HUES64 (cell line): ENCODE measurements at regions not wholly inside any gene's neighbourhood (a gene's known extent, or its start where the extent isn't known, plus 50 kb on each side); places are given as distances from the start of the nearest gene placed in this dataset.

Experiments
- H3K27ac ChIP-seq: 2 replicates; pipeline ENCODE4 v1.7.0; 2013; ENCODE audit warnings: low read depth, low read length, inconsistent platforms
- H3K27me3 ChIP-seq: 2 replicates; pipeline ENCODE4 v1.6.1; 2013; ENCODE audit warnings: mild to moderate bottlenecking, low read length; ENCODE audit not compliant: insufficient read depth
- H3K36me3 ChIP-seq: 2 replicates; pipeline ENCODE4 v1.6.1; 2013; ENCODE audit warnings: mild to moderate bottlenecking, low read length; ENCODE audit not compliant: insufficient read depth
- H3K4me1 ChIP-seq: 2 replicates; pipeline ENCODE4 v1.6.1; 2013; ENCODE audit warnings: mild to moderate bottlenecking, low read length, moderate library complexity; ENCODE audit not compliant: insufficient read depth
- H3K4me3 ChIP-seq: 2 replicates; pipeline ENCODE4 v1.5.1; 2013; ENCODE audit warnings: mild to moderate bottlenecking, low read length, moderate library complexity
- H3K9ac ChIP-seq: 2 replicates; pipeline ENCODE4 v1.6.1; 2013; ENCODE audit warnings: mild to moderate bottlenecking, low read depth, low read length
- H3K9me3 ChIP-seq: 2 replicates; pipeline ENCODE4 v1.6.1; 2013; ENCODE audit warnings: low read depth, low read length; ENCODE audit not compliant: insufficient read depth
- WGBS: fragments of 150-250, 120-280 bp; methylation state at CpG from one replicate; pipeline ENCODE4 v1.1.7; 2013; ENCODE audit warnings: missing lambda C conversion rate; 5-methylcytosine and 5-hydroxymethylcytosine counted together

DNA sequence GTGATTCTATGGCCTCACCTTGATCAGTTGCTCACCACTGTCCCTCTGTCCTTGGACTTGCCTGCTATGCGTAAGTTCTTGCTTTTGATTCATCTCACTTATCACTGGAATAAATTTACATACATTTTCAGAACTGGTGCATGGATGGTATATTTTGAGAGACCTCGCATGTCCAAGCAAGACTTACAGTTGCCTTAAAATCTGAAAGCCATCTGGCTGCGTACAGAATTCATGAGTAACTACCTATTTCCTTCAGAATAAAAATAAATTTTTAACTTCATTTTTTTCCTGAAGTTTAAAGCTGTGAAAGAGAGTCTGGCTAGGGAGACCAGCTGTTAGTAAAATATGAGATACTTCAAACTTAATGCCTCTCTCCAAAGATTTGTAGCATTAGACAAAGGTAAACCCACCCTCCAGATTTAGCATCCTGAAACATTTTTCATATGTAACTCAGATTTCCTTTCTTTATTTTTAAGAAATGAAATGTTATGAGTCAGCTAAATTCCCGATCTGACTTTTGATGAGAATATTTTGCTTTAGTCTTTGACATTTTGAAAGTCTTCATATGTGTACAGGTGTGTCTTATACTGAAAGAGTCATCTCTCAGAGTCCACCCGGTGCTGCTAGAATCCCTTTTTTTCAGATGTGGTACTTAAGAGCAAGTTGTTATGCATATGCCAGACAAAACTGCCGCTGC is 136.4 kb upstream of the CELF2 start:
- Histone ChIP-seq H3K27ac (no peak overlapping the region), H3K9ac (no peak overlapping the region), H3K9me3 (peaks cover 4% of the 10 kb centered on the region), H3K27me3 (no peaks in the 10 kb centered on the region), H3K36me3 (no peaks in the 10 kb centered on the region), H3K4me1 (no peaks in the 10 kb centered on the region), H3K4me3 (no peak overlapping the region)
- WGBS, result 92% methylated on average over 6 of the region's 6 CpGs

DNA sequence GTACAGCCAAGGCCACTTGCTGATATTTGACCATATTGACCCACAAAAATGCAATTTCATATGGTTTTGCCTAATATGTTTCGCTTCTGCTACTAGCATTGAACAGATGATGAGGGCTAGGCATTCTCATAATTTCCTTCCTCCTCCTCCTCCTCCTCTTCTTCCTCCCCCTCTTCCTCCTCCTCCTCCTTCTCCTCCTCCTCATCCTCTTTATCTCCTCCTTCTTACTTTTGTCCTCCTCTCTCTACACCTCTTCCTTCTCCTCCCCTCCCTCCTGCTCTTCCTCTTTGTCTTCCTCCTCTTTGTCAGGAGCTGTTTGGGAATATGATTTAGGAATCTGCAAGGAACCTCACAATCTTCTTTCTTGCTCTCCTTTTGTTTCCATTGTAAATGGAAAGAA is 133.9 kb upstream of the CELF2 start:
- H3K36me3 ChIP-seq, result no peaks in the 10 kb centered on the region
- H3K27me3 ChIP-seq, result no peaks in the 10 kb centered on the region
- no peak overlapping the region for H3K9ac ChIP-seq
- H3K9me3 ChIP-seq, result peaks cover 4% of the 10 kb centered on the region
- no peak overlapping the region for H3K27ac ChIP-seq
- WGBS, result 95% methylated on average over 1 of the region's 1 CpG
- H3K4me3 ChIP-seq, result no peak overlapping the region
- H3K4me1 ChIP-seq, result no peaks in the 10 kb centered on the region

- Histone ChIP-seq H3K9ac (no peak overlapping the region), H3K27ac (no peak overlapping the region), H3K36me3 (no peaks in the 10 kb centered on the region), H3K4me3 (no peak overlapping the region), H3K9me3 (peaks cover 4% of the 10 kb centered on the region), H3K27me3 (no peaks in the 10 kb centered on the region), H3K4me1 (no peaks in the 10 kb centered on the region)
- WGBS, result 95% methylated on average over 9 of the region's 9 CpGs
Measured at GRCh38 chr10:10886861-10887531, 130.7 kb upstream of the CELF2 start.

DNA sequence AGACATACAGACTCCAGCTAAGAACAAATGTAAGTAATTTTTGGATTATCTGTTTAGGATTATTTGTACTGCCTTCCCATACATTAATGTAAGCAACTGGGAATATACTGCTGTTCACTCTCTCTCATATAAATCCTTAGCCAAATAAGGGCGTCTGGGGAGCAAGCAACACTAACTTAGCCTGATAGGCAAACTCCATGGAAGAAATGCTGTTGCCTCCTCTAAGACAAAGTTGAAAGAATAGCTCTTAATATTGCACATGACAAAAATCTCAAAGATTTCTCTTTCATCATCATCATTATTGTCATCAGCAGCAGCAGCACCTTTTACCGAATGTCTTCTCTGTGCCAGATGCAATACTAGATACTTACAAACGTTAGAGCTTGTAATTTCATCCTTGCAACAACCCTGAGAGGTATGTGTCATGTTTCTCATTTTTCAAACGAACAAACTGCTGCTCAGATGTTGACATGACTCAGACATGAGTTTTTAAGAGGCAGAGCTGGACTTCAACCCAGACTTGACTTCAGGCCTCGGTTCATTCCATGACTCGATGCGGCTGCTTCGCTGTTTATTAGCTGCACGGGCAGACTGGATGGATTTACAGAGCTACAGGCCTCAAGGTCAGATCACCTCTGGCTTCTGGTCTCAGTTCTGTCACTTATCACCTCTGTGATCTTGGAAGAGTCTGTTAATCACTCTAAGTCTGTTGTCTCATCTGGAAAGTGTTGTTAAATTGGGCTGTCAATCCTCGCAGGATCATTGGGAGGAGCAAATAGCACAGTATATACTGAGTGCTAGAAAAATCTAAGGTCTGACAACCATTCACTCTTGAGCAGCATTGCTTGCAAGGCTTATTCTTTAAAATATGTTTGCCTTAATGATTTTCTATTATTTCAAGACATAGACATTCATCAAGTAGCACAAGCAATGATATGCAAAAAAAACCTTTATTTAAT is 126.3 kb upstream of the CELF2 start:
- 90% methylated on average over 10 of the region's 10 CpGs for WGBS
- no peak overlapping the region for H3K4me3 ChIP-seq
- no peaks in the 10 kb centered on the region for H3K9me3 ChIP-seq
- H3K4me1 ChIP-seq, result no peaks in the 10 kb centered on the region
- no peaks in the 10 kb centered on the region for H3K36me3 ChIP-seq
- no peak overlapping the region for H3K27ac ChIP-seq
- no peak overlapping the region for H3K9ac ChIP-seq
- no peaks in the 10 kb centered on the region for H3K27me3 ChIP-seq

GRCh38 chr10:10892290-10892875 is 125.3 kb upstream of the CELF2 start:
- WGBS, result 92% methylated on average over 3 of the region's 3 CpGs
- no peaks in the 10 kb centered on the region for H3K4me1 ChIP-seq
- H3K36me3 ChIP-seq, result no peaks in the 10 kb centered on the region
- H3K9ac ChIP-seq, result no peak overlapping the region
- no peak overlapping the region for H3K4me3 ChIP-seq
- H3K27me3 ChIP-seq, result no peaks in the 10 kb centered on the region
- no peaks in the 10 kb centered on the region for H3K9me3 ChIP-seq
- no peak overlapping the region for H3K27ac ChIP-seq

DNA sequence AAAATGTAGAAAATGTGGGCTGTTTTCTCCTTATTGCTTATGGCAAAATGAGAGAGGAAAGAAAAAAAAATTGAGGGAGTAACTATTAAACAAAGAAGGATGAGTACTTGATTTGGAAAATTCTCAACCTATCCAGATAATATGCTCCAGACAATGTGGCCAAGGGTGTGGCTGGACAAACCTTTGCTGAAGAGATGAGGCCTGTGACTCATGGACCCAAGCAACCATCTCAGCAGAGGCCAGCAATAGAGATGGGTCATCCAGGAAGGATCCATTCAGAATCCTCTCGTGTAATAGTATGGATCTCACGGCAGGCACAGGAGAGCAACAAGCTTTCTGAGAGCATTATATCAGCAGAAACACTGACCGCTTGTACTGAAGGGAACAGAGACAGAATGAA is 120.3 kb upstream of the CELF2 start:
- WGBS, result 95% methylated on average over 3 of the region's 3 CpGs
- no peak overlapping the region for H3K9ac ChIP-seq
- no peaks in the 10 kb centered on the region for H3K9me3 ChIP-seq
- H3K27me3 ChIP-seq, result no peaks in the 10 kb centered on the region
- no peaks in the 10 kb centered on the region for H3K4me1 ChIP-seq
- H3K36me3 ChIP-seq, result no peaks in the 10 kb centered on the region
- no peak overlapping the region for H3K27ac ChIP-seq
- H3K4me3 ChIP-seq, result no peak overlapping the region

DNA sequence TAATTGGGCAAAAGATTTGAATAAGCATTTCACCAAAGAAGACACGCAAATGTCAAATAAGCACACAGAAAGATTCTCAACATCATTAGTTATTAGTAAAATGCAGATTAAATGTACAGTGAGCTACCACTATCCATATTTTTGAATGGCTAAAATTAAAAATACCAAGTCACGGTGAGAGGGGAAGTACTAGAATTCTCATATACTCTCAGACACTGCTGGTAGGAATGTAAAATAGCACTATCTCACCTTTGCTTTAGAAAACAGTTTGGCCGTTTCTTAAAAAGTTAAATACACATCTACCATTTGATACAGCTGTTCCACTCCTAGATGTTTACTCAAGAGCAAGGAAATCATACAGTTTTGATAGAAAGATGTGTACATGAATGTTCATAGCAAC is 115.8 kb upstream of the CELF2 start:
- WGBS, result 100% methylated on average over 2 of the region's 3 CpGs
- no peaks in the 10 kb centered on the region for H3K9me3 ChIP-seq
- no peaks in the 10 kb centered on the region for H3K4me1 ChIP-seq
- H3K27me3 ChIP-seq, result no peaks in the 10 kb centered on the region
- no peak overlapping the region for H3K27ac ChIP-seq
- no peaks in the 10 kb centered on the region for H3K36me3 ChIP-seq
- H3K9ac ChIP-seq, result no peak overlapping the region
- H3K4me3 ChIP-seq, result no peak overlapping the region

DNA sequence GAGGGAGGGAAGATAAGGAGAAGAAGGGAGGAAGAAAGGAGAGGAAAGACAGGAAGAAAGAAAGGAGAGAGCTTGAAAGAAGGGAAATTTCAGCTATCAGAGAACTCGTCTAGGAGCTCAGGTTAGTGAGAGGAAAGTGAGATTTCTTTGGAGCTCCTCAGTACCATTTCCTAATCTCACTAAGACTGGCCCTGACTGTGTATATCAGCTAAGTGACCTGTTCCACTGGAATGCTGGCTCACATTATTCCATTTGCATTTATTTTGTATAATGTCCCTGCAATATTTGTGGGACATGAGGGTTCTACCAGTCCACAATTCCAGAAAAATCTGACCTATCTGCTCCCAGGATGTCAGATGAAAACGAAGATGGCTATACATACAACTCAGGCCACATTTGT is 114.7 kb upstream of the CELF2 start:
- Histone ChIP-seq H3K36me3 (no peaks in the 10 kb centered on the region), H3K9ac (no peak overlapping the region), H3K4me3 (no peak overlapping the region), H3K9me3 (no peaks in the 10 kb centered on the region), H3K27ac (no peak overlapping the region), H3K27me3 (no peaks in the 10 kb centered on the region), H3K4me1 (no peaks in the 10 kb centered on the region)
- WGBS, result 89% methylated on average over 2 of the region's 2 CpGs

DNA sequence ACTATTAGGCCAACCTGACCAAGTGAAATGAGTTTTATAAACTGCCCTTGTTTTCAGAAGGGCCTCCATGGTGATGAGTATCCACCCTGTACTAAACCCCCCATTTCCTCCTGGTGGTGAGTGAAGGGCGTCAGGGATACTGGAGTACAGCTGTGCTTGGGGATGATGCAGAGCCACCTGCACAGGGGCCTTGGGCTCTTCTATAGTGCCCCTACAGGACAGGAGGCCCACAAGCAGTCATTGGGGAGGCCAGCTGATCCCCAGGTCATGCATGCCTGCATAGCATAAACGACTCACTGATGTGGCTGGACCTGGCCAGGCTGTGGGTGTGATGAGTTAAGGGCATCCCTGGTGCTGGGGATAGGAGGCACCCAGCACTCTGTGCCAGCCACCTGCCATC is 114.1 kb upstream of the CELF2 start:
- no peaks in the 10 kb centered on the region for H3K27me3 ChIP-seq
- WGBS, result 91% methylated on average over 2 of the region's 2 CpGs
- no peak overlapping the region for H3K9ac ChIP-seq
- no peaks in the 10 kb centered on the region for H3K4me1 ChIP-seq
- H3K27ac ChIP-seq, result no peak overlapping the region
- H3K4me3 ChIP-seq, result no peak overlapping the region
- H3K9me3 ChIP-seq, result no peaks in the 10 kb centered on the region
- no peaks in the 10 kb centered on the region for H3K36me3 ChIP-seq

DNA sequence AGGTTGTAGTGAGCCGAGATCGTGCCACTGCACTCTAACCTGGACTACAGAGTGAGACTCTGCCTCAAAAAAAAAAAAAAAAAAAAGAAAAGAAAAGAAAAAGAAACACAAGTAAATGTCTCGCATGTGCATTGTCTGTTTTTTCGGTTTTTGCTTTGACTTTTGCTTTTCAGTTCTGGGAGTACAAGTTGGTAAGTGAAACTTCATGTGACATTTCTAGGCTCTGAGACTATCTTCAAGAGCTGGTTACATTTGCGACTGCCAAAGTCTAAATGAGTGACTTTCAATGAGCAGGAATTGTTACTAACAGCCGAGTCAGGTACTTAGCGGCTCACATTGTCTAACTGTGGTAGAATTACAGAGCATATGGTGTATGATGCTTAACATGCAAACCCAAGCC is 107.0 kb upstream of the CELF2 start:
- no peak overlapping the region for H3K4me3 ChIP-seq
- 92% methylated on average over 7 of the region's 7 CpGs for WGBS
- no peak overlapping the region for H3K27ac ChIP-seq
- H3K9ac ChIP-seq, result no peak overlapping the region
- no peaks in the 10 kb centered on the region for H3K36me3 ChIP-seq
- no peaks in the 10 kb centered on the region for H3K9me3 ChIP-seq
- peaks cover 15% of the 10 kb centered on the region for H3K4me1 ChIP-seq
- no peaks in the 10 kb centered on the region for H3K27me3 ChIP-seq

DNA sequence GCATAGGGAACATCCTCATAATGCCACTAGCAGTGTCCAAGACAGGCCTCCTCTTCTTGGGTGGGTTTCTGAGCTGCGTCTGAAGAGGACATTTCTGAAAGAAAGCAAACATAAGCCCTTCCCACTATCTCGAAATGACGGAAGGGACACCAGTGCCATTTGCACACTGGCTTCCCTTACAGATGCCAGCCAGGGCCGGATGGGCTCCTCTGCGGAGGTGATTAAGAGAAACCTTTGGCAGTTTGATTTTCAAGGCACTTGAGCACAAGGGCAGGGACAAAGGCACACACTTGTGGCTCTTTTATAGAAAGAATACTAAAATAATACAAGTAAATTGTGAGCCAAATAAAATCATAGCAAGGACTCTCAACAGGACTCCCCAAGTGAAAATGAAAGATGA is 106.6 kb upstream of the CELF2 start:
- H3K36me3 ChIP-seq, result no peaks in the 10 kb centered on the region
- 88% methylated on average over 5 of the region's 5 CpGs for WGBS
- H3K27me3 ChIP-seq, result no peaks in the 10 kb centered on the region

More for the DNA sequence above, 106.6 kb upstream of the CELF2 start:
- Histone ChIP-seq H3K9me3 (no peaks in the 10 kb centered on the region), H3K4me3 (no peak overlapping the region), H3K4me1 (peaks cover 15% of the 10 kb centered on the region), H3K9ac (no peak overlapping the region), H3K27ac (no peak overlapping the region)
